Body of pancreas (tissue), 4 donors: ENCODE measurements at regions not wholly inside any gene's neighbourhood (a gene's known extent, or its start where the extent isn't known, plus 50 kb on each side); places are given as distances from the start of the nearest gene placed in this dataset.

Experiments used
- ATAC-seq: fragments of 150-250 bp; one replicate; pipeline ENCODE4 v1.9.1; 2016
- DNase-seq, 4 donors: peaks; one replicate each; pipeline ENCODE4 v3.0.0-alpha.2; 2019
- H3K27ac ChIP-seq, 4 donors: fragments of 200-600 bp; sonication (generic); 1 replicate in 3 of 4; 2 replicates in 1 of 4; pipeline versions ENCODE4 v1.5.1 to v1.6.1; 2016 to 2019; ENCODE audit warnings: mild to moderate bottlenecking in 1 of 4, mixed read lengths in 1 of 4, moderate library complexity in 1 of 4
- H3K27me3 ChIP-seq, 2 donors: fragments of 200-600 bp; sonication (generic); one replicate each; pipeline ENCODE4 v1.6.0; 2016; ENCODE audit warnings: mild to moderate bottlenecking in 1 of 2
- H3K36me3 ChIP-seq, 2 donors: fragments of 200-600 bp; sonication (generic); replicated peaks in 1 of 2; 2 replicates each; pipeline ENCODE4 v1.5.1; 2016; ENCODE audit warnings: low read depth in 2 of 2; ENCODE audit not compliant: insufficient read depth in 1 of 2
- H3K4me1 ChIP-seq: fragments of 200-600 bp; sonication (generic); one replicate; pipeline ENCODE4 v1.6.0; 2016
- H3K4me3 ChIP-seq, 2 donors: fragments of 200-600 bp; sonication (generic); 1 replicate in 1 of 2; 2 replicates in 1 of 2; pipeline ENCODE4 v1.5.1; 2016 to 2019
- H3K9me3 ChIP-seq, 3 donors: fragments of 200-600 bp; sonication (generic); 1 replicate in 2 of 3; 2 replicates in 1 of 3; pipeline ENCODE4 v1.5.1; 2016
- CTCF ChIP-seq, 7 experiments: fragments of 450-650 bp in 4 of 7; fragments of 200-600 bp in 3 of 7; sonication (generic) in 3 of 7; IDR thresholded peaks; one replicate each; pipeline ENCODE4 v1.5.1; 2016 to 2019; ENCODE audit warnings: antibody characterized with exemption in 7 of 7
- POLR2A ChIP-seq, 3 donors: fragments of 450-650 bp; IDR thresholded peaks; one replicate each; pipeline ENCODE4 v1.6.1; 2016; ENCODE audit warnings: antibody characterized with exemption in 3 of 3, mild to moderate bottlenecking in 2 of 3
- WGBS, 2 donors: methylation state at CpG; one replicate each; pipeline ENCODE4 v1.1.5; 2017; 5-methylcytosine and 5-hydroxymethylcytosine counted together
- intact Hi-C: fragments of 100-400 bp; cut with DNase I; formaldehyde crosslinking; loops from one replicate; pipeline ENCODE4 v1.15.1; 2023

- DNase-seq (no peak), ATAC-seq (no peak)
- TF ChIP-seq CTCF (IDR thresholded peaks at IDR 0.05) (no peak), POLR2A (IDR thresholded peaks at IDR 0.05) (no peak)
- WGBS, 2 donors: 54 to 72% methylated on average over 4 of the region's 4 CpGs
- H3K9me3 ChIP-seq: no peaks in the 10 kb centered on the region
- no peaks in the 10 kb centered on the region for H3K36me3 ChIP-seq
- intact Hi-C loops: no loop called here
- no peak overlapping the region for H3K27ac ChIP-seq
- no peak overlapping the region for H3K4me3 ChIP-seq
- H3K27me3 ChIP-seq: no peaks in the 10 kb centered on the region
- no peaks in the 10 kb centered on the region for H3K4me1 ChIP-seq
Measured at GRCh38 chr2:226213717-226214116, 585.9 kb downstream of the IRS1 start.

- Histone ChIP-seq H3K27ac (no peak overlapping the region), H3K36me3 (no peaks in the 10 kb centered on the region), H3K27me3 (no peaks in the 10 kb centered on the region), H3K9me3 (no peaks in the 10 kb centered on the region), H3K4me3 (no peak overlapping the region), H3K4me1 (no peaks in the 10 kb centered on the region)
- 18 to 35% methylated on average over 1 of the region's 1 CpG for WGBS, 2 donors
- TF ChIP-seq POLR2A (IDR thresholded peaks at IDR 0.05) (no peak), CTCF (IDR thresholded peaks at IDR 0.05) (no peak)
- ATAC-seq: peak; percentile 77
- peak in 2 of 4 donors; percentile 14 to 21 for DNase-seq
- intact Hi-C loops: no loop called here
Measured at GRCh38 chr2:226211439-226211838, 588.2 kb downstream of the IRS1 start.

- DNase-seq: no peak
- WGBS, 2 donors: 75 to 83% methylated on average over 2 of the region's 2 CpGs
Measured at GRCh38 chr2:226208726-226209125, 590.9 kb downstream of the IRS1 start.

GRCh38 chr2:226207671-226208070, 591.9 kb downstream of the IRS1 start:
- H3K36me3 ChIP-seq: no peaks in the 10 kb centered on the region
- DNase-seq (no peak), ATAC-seq (no peak)
- no peaks in the 10 kb centered on the region for H3K4me1 ChIP-seq
- H3K27ac ChIP-seq: no peak overlapping the region
- H3K27me3 ChIP-seq: no peaks in the 10 kb centered on the region
- H3K4me3 ChIP-seq: no peak overlapping the region
- H3K9me3 ChIP-seq: no peaks in the 10 kb centered on the region
- intact Hi-C loops: no loop called here
- WGBS, 2 donors: 50 to 53% methylated on average over 5 of the region's 5 CpGs
- TF ChIP-seq CTCF (IDR thresholded peaks at IDR 0.05) (no peak), POLR2A (IDR thresholded peaks at IDR 0.05) (no peak)

More at GRCh38 chr2:226208726-226209125, 590.9 kb downstream of the IRS1 start:
- intact Hi-C loops: no loop called here
- no peaks in the 10 kb centered on the region for H3K9me3 ChIP-seq
- no peaks in the 10 kb centered on the region for H3K27me3 ChIP-seq
- ATAC-seq: no peak
- no peaks in the 10 kb centered on the region for H3K36me3 ChIP-seq
- H3K4me1 ChIP-seq: no peaks in the 10 kb centered on the region
- no peak overlapping the region for H3K4me3 ChIP-seq
- H3K27ac ChIP-seq: no peak overlapping the region
- TF ChIP-seq POLR2A (IDR thresholded peaks at IDR 0.05) (no peak), CTCF (IDR thresholded peaks at IDR 0.05) (no peak)

GRCh38 chr2:226199555-226199954, 600.1 kb downstream of the IRS1 start:
- no peak for DNase-seq
- Histone ChIP-seq H3K27ac (no peak overlapping the region), H3K4me1 (no peaks in the 10 kb centered on the region), H3K36me3 (no peaks in the 10 kb centered on the region), H3K9me3 (no peaks in the 10 kb centered on the region), H3K4me3 (no peak overlapping the region), H3K27me3 (no peaks in the 10 kb centered on the region)
- TF ChIP-seq POLR2A (IDR thresholded peaks at IDR 0.05): no peak
- TF ChIP-seq CTCF (IDR thresholded peaks at IDR 0.05): no peak
- no peak for ATAC-seq
- intact Hi-C loops: no loop called here
- 61 to 73% methylated on average over 2 of the region's 2 CpGs for WGBS, 2 donors
